Keratinocyte (primary cell): ENCODE measurements at regions not wholly inside any gene's neighbourhood (a gene's known extent, or its start where the extent isn't known, plus 50 kb on each side); places are given as distances from the start of the nearest gene placed in this dataset.

ENCODE experiments used
- DNase-seq: peaks from one replicate; pipeline ENCODE4 v3.0.0-alpha.2; 2011; ENCODE audit warnings: low read depth, missing footprints, low spot score
- FAIRE-seq: peaks from 2 replicates; lab custom pipeline; 2011; peaks lifted over from hg19 to GRCh38; lab: Jason Lieb, UNC
- H2AFZ ChIP-seq: 2 replicates; pipeline ENCODE4 v1.6.0; 2012; ENCODE audit warnings: low read length, control low read depth, inconsistent platforms; ENCODE audit not compliant: control insufficient read depth
- H3K27ac ChIP-seq: 2 replicates; pipeline ENCODE4 v1.5.1; 2011; ENCODE audit warnings: low read length; ENCODE audit not compliant: control insufficient read depth, insufficient read depth
- H3K27me3 ChIP-seq: 3 replicates; pipeline ENCODE4 v1.6.0; 2011; ENCODE audit warnings: low read length; ENCODE audit not compliant: control insufficient read depth, insufficient read depth; ENCODE audit errors: extremely low read depth
- H3K36me3 ChIP-seq, 2 experiments: 2 replicates in 1 of 2; 3 replicates in 1 of 2; pipeline ENCODE4 v1.5.1; 2011; ENCODE audit warnings: low read length in 2 of 2, mild to moderate bottlenecking in 1 of 2; ENCODE audit not compliant: control insufficient read depth in 2 of 2, insufficient read depth in 2 of 2; ENCODE audit errors: extremely low read depth in 1 of 2
- H3K4me1 ChIP-seq: 3 replicates; pipeline ENCODE4 v1.5.1; 2011; ENCODE audit warnings: low read length; ENCODE audit not compliant: control insufficient read depth, insufficient read depth; ENCODE audit errors: extremely low read depth
- H3K4me2 ChIP-seq: 3 replicates; pipeline ENCODE4 v1.6.0; 2011; ENCODE audit warnings: low read depth, low read length; ENCODE audit not compliant: control insufficient read depth, insufficient read depth; ENCODE audit errors: extremely low read depth
- H3K4me3 ChIP-seq, 3 experiments: fragments of 200-600 bp in 1 of 3; sonication (generic) in 1 of 3; 2 replicates in 2 of 3; 3 replicates in 1 of 3; pipeline ENCODE4 v1.5.1; 2011 to 2016; ENCODE audit warnings: low read length in 3 of 3, mild to moderate bottlenecking in 3 of 3, control low read depth in 2 of 3, inconsistent platforms in 1 of 3, low read depth in 1 of 3, mixed read lengths in 1 of 3, mixed run types in 1 of 3, moderate library complexity in 1 of 3; ENCODE audit not compliant: control insufficient read depth in 2 of 3, insufficient read depth in 2 of 3; ENCODE audit errors: extremely low read depth in 1 of 3
- H3K79me2 ChIP-seq: 2 replicates; pipeline ENCODE4 v1.6.0; 2012; ENCODE audit warnings: low read length; ENCODE audit not compliant: control insufficient read depth, insufficient read depth
- H3K9ac ChIP-seq: 3 replicates; pipeline ENCODE4 v1.6.0; 2011; ENCODE audit warnings: low read length; ENCODE audit not compliant: control insufficient read depth, insufficient read depth; ENCODE audit errors: extremely low read depth
- H3K9me1 ChIP-seq: 3 replicates; pipeline ENCODE4 v1.6.0; 2011; ENCODE audit warnings: low read length; ENCODE audit not compliant: control insufficient read depth, insufficient read depth; ENCODE audit errors: extremely low read depth
- H3K9me3 ChIP-seq: 2 replicates; pipeline ENCODE4 v1.5.1; 2012; ENCODE audit warnings: low read depth, low read length; ENCODE audit not compliant: control insufficient read depth
- H4K20me1 ChIP-seq: 3 replicates; pipeline ENCODE4 v1.6.0; 2011; ENCODE audit warnings: low read length; ENCODE audit not compliant: control insufficient read depth, insufficient read depth; ENCODE audit errors: extremely low read depth
- EZH2 ChIP-seq: IDR thresholded peaks from one replicate; pipeline ENCODE4 v1.6.1; 2012; ENCODE audit warnings: inconsistent platforms, mild to moderate bottlenecking, low read length, moderate library complexity
- dilution Hi-C: fragments of 300-500 bp; cut with MboI; formaldehyde crosslinking; loops from one replicate; pipeline ENCODE4 v1.7.0; 2020; ENCODE audit warnings: low sequenced_read_pairs; ENCODE audit not compliant: extremely low pct_ligation_motif_present
- TF ChIP-seq, protein P1 (sequence below), 3 experiments: IDR thresholded peaks in 1 of 3; conservative IDR thresholded peaks in 1 of 3; optimal IDR thresholded peaks in 1 of 3; 2 replicates in 2 of 3; 3 replicates in 1 of 3; pipeline versions ENCODE3 to v1.5.1; 2011; ENCODE audit warnings: low read length in 3 of 3, mild to moderate bottlenecking in 3 of 3, moderate library complexity in 2 of 3, control low read depth in 1 of 3, inconsistent platforms in 1 of 3; ENCODE audit not compliant: insufficient read depth in 2 of 3; ENCODE audit errors: extremely low read depth in 1 of 3

DNA sequence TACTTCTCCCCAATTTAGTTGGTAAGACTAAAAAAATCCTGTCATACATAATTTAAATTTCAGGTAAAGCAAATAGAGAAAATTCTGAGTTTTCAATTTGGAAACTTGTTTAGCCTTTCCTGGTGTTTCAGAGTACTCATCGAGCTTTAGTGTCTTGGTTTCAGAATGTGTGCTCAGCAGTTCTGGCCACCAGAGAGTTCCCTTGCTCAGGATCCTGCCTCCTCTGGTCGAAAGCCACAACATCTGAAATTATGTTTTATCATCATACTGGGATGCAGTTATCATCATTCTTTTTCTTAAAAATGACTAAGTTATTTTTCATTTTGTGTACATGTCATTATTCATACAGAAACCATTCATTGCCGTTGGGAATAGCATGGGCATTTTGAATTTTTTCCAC, 263.2 kb upstream of the SPRY2 start:
- Histone ChIP-seq H2AFZ (no peak overlapping the region), H3K4me2 (no peak overlapping the region), H3K9ac (no peak overlapping the region), H3K4me3 (no peak overlapping the region), H3K4me1 (no peaks in the 10 kb centered on the region), H3K27me3 (no peaks in the 10 kb centered on the region), H3K9me1 (no peaks in the 10 kb centered on the region), H4K20me1 (no peaks in the 10 kb centered on the region), H3K36me3 (no peaks in the 10 kb centered on the region), H3K27ac (no peak overlapping the region), H3K9me3 (no peaks in the 10 kb centered on the region), H3K79me2 (no peaks in the 10 kb centered on the region)
- FAIRE-seq (no peak), DNase-seq (no peak)
- TF ChIP-seq EZH2, result no peak
- TF ChIP-seq, protein P1, sequence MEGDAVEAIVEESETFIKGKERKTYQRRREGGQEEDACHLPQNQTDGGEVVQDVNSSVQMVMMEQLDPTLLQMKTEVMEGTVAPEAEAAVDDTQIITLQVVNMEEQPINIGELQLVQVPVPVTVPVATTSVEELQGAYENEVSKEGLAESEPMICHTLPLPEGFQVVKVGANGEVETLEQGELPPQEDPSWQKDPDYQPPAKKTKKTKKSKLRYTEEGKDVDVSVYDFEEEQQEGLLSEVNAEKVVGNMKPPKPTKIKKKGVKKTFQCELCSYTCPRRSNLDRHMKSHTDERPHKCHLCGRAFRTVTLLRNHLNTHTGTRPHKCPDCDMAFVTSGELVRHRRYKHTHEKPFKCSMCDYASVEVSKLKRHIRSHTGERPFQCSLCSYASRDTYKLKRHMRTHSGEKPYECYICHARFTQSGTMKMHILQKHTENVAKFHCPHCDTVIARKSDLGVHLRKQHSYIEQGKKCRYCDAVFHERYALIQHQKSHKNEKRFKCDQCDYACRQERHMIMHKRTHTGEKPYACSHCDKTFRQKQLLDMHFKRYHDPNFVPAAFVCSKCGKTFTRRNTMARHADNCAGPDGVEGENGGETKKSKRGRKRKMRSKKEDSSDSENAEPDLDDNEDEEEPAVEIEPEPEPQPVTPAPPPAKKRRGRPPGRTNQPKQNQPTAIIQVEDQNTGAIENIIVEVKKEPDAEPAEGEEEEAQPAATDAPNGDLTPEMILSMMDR (optimal IDR thresholded peaks at IDR 0.05 in 1 of 3, IDR thresholded peaks at IDR 0.05 in 1 of 3, conservative IDR thresholded peaks at IDR 0.05 in 1 of 3; ENCODE audit: extremely low read depth in 1 of 3, insufficient read depth in 2 of 3, low read length in 3 of 3), result no peak
- dilution Hi-C loops, result no loop called here

DNA sequence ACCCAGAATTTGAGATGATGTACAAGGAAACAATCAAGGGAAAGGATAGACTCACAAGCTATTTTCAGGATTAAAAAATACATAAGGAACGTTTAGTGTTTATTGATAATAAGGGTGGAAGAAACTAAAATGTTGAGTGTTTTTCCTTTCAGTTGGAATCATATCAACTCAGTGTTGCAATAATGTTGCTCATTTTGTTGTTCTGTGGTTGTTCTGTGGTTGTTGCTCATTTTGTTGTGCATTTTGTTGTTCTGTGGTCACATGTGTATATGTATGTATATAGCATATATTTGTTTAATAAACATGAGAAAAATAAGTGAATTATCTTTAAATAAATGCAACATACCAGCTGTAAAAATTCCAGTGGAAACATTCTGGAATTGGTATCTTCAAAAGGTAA, 262.4 kb upstream of the SPRY2 start:
- H3K79me2 ChIP-seq, result no peaks in the 10 kb centered on the region
- H3K4me3 ChIP-seq, result no peak overlapping the region
- no peaks in the 10 kb centered on the region for H3K9me1 ChIP-seq
- no peaks in the 10 kb centered on the region for H3K27me3 ChIP-seq
- no peaks in the 10 kb centered on the region for H3K36me3 ChIP-seq
- no peak overlapping the region for H2AFZ ChIP-seq
- no peak for DNase-seq
- no peaks in the 10 kb centered on the region for H3K9me3 ChIP-seq
- no peak overlapping the region for H3K4me2 ChIP-seq
- TF ChIP-seq, protein P1 (optimal IDR thresholded peaks at IDR 0.05 in 1 of 3, IDR thresholded peaks at IDR 0.05 in 1 of 3, conservative IDR thresholded peaks at IDR 0.05 in 1 of 3; ENCODE audit: extremely low read depth in 1 of 3, insufficient read depth in 2 of 3, low read length in 3 of 3), result no peak
- no peak overlapping the region for H3K9ac ChIP-seq
- H4K20me1 ChIP-seq, result no peaks in the 10 kb centered on the region
- no peak overlapping the region for H3K27ac ChIP-seq
- dilution Hi-C loops, result no loop called here
- no peak for FAIRE-seq
- H3K4me1 ChIP-seq, result no peaks in the 10 kb centered on the region
